Neural progenitor cell (in vitro differentiated cells): ENCODE measurements at regions not wholly inside any gene's neighbourhood (a gene's known extent, or its start where the extent isn't known, plus 50 kb on each side); places are given as distances from the start of the nearest gene placed in this dataset.

Experiments
- DNase-seq: peaks from one replicate; pipeline ENCODE4 v3.0.0-alpha.2; 2016; ENCODE audit warnings: low spot score
- H2AFZ ChIP-seq: fragments of 200-600 bp; sonication (generic); replicated peaks from 2 replicates; pipeline ENCODE4 v1.6.1; 2016; ENCODE audit warnings: antibody characterized with exemption
- H3F3A ChIP-seq: fragments of 200-600 bp; sonication (generic); 2 replicates; pipeline ENCODE4 v1.6.1; 2016; ENCODE audit warnings: antibody characterized with exemption, low read depth
- H3K27ac ChIP-seq: fragments of 200-600 bp; sonication (generic); 2 replicates; pipeline ENCODE4 v1.5.1; 2016; ENCODE audit warnings: mild to moderate bottlenecking
- H3K27me3 ChIP-seq: fragments of 200-600 bp; sonication (generic); 2 replicates; pipeline ENCODE4 v1.6.1; 2016; ENCODE audit warnings: mild to moderate bottlenecking, moderate library complexity
- H3K36me3 ChIP-seq: fragments of 200-600 bp; sonication (generic); 2 replicates; pipeline ENCODE4 v1.5.1; 2016
- H3K4me1 ChIP-seq: fragments of 200-600 bp; sonication (generic); 2 replicates; pipeline ENCODE4 v1.6.1; 2016; ENCODE audit warnings: mixed run types
- H3K4me2 ChIP-seq: fragments of 200-600 bp; sonication (generic); 2 replicates; pipeline ENCODE4 v1.6.1; 2016
- H3K4me3 ChIP-seq: fragments of 200-600 bp; sonication (generic); 2 replicates; pipeline ENCODE4 v1.5.1; 2016
- H3K79me2 ChIP-seq: fragments of 200-600 bp; sonication (generic); 2 replicates; pipeline ENCODE4 v1.6.1; 2016; ENCODE audit warnings: low read depth
- H3K9ac ChIP-seq: fragments of 200-600 bp; sonication (generic); 2 replicates; pipeline ENCODE4 v1.6.1; 2016
- H3K9me3 ChIP-seq: fragments of 200-600 bp; sonication (generic); 2 replicates; pipeline ENCODE4 v1.5.1; 2016; ENCODE audit warnings: low read depth
- H4K20me1 ChIP-seq: fragments of 200-600 bp; sonication (generic); 2 replicates; pipeline ENCODE4 v1.6.1; 2016; ENCODE audit warnings: low read depth
- H3K27ac Mint-ChIP-seq: 3 replicates; pipeline ENCODE4 v1.8.0; 2021; ENCODE audit warnings: mixed read lengths
- H3K27me3 Mint-ChIP-seq: 2 replicates; pipeline ENCODE4 v1.8.0; 2022; ENCODE audit warnings: low read depth, mild to moderate bottlenecking, inconsistent platforms, moderate library complexity, mixed read lengths; ENCODE audit not compliant: insufficient read depth
- H3K36me3 Mint-ChIP-seq: 3 replicates; pipeline ENCODE4 v1.8.0; 2021; ENCODE audit warnings: mixed read lengths
- H3K4me1 Mint-ChIP-seq: 3 replicates; pipeline ENCODE4 v1.8.0; 2021; ENCODE audit warnings: mixed read lengths
- H3K4me3 Mint-ChIP-seq: 3 replicates; pipeline ENCODE4 v1.8.0; 2021; ENCODE audit warnings: mild to moderate bottlenecking, moderate library complexity, mixed read lengths
- H3K9me3 Mint-ChIP-seq: 3 replicates; pipeline ENCODE4 v1.8.0; 2020; ENCODE audit warnings: mixed read lengths
- EZH2 ChIP-seq: fragments of 200-600 bp; sonication (generic); IDR thresholded peaks from 2 replicates; pipeline ENCODE4 v1.6.1; 2017; ENCODE audit warnings: antibody characterized with exemption, mild to moderate bottlenecking, moderate library complexity
- EZH2phosphoT487 ChIP-seq: fragments of 200-600 bp; sonication (generic); IDR thresholded peaks from 2 replicates; pipeline ENCODE4 v1.6.1; 2017; ENCODE audit warnings: antibody characterized with exemption
- TF ChIP-seq, protein P1 (sequence below): fragments of 200-600 bp; sonication (generic); IDR thresholded peaks from 2 replicates; pipeline ENCODE4 v1.5.1; 2017; ENCODE audit warnings: antibody characterized with exemption, mild to moderate bottlenecking

GRCh38 chr12:58794859-58795258, 125.4 kb downstream of the LRIG3 start:
- peaks cover 15% of the 10 kb centered on the region for H3K9me3 Mint-ChIP-seq
- H3K4me1 Mint-ChIP-seq = no peaks in the 10 kb centered on the region
- Histone ChIP-seq H3K9ac (no peak overlapping the region), H2AFZ (peak overlapping the region; percentile 38), H3K36me3 (no peaks in the 10 kb centered on the region), H3K79me2 (no peaks in the 10 kb centered on the region), H3K4me3 (no peak overlapping the region), H3K27ac (no peak overlapping the region), H3K4me2 (no peak overlapping the region), H4K20me1 (no peaks in the 10 kb centered on the region), H3K27me3 (no peaks in the 10 kb centered on the region), H3F3A (no peaks in the 10 kb centered on the region), H3K9me3 (no peaks in the 10 kb centered on the region), H3K4me1 (no peaks in the 10 kb centered on the region)
- peaks cover 3% of the 10 kb centered on the region for H3K27me3 Mint-ChIP-seq
- H3K27ac Mint-ChIP-seq = no peak overlapping the region
- TF ChIP-seq, protein P1, sequence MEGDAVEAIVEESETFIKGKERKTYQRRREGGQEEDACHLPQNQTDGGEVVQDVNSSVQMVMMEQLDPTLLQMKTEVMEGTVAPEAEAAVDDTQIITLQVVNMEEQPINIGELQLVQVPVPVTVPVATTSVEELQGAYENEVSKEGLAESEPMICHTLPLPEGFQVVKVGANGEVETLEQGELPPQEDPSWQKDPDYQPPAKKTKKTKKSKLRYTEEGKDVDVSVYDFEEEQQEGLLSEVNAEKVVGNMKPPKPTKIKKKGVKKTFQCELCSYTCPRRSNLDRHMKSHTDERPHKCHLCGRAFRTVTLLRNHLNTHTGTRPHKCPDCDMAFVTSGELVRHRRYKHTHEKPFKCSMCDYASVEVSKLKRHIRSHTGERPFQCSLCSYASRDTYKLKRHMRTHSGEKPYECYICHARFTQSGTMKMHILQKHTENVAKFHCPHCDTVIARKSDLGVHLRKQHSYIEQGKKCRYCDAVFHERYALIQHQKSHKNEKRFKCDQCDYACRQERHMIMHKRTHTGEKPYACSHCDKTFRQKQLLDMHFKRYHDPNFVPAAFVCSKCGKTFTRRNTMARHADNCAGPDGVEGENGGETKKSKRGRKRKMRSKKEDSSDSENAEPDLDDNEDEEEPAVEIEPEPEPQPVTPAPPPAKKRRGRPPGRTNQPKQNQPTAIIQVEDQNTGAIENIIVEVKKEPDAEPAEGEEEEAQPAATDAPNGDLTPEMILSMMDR = no peak
- H3K36me3 Mint-ChIP-seq = no peaks in the 10 kb centered on the region
- no peak for DNase-seq
- no peak overlapping the region for H3K4me3 Mint-ChIP-seq

- Histone ChIP-seq H3K9ac (no peak overlapping the region), H3K27ac (no peak overlapping the region), H4K20me1 (no peaks in the 10 kb centered on the region), H3K4me3 (no peak overlapping the region), H3K79me2 (no peaks in the 10 kb centered on the region), H2AFZ (no peak overlapping the region), H3K27me3 (no peaks in the 10 kb centered on the region), H3K36me3 (no peaks in the 10 kb centered on the region), H3K4me1 (no peaks in the 10 kb centered on the region), H3K4me2 (no peak overlapping the region), H3F3A (no peaks in the 10 kb centered on the region), H3K9me3 (no peaks in the 10 kb centered on the region)
- H3K9me3 Mint-ChIP-seq = peaks cover 15% of the 10 kb centered on the region
- H3K27ac Mint-ChIP-seq = no peak overlapping the region
- no peaks in the 10 kb centered on the region for H3K36me3 Mint-ChIP-seq
- no peak for DNase-seq
- no peak overlapping the region for H3K4me3 Mint-ChIP-seq
- H3K27me3 Mint-ChIP-seq = peaks cover 3% of the 10 kb centered on the region
- no peaks in the 10 kb centered on the region for H3K4me1 Mint-ChIP-seq
- TF ChIP-seq, protein P1 = no peak
- TF ChIP-seq EZH2phosphoT487 (no peak), EZH2 (no peak)
These were observed 124.5 kb downstream of the LRIG3 start for GRCh38 chr12:58795825-58796224.

DNA sequence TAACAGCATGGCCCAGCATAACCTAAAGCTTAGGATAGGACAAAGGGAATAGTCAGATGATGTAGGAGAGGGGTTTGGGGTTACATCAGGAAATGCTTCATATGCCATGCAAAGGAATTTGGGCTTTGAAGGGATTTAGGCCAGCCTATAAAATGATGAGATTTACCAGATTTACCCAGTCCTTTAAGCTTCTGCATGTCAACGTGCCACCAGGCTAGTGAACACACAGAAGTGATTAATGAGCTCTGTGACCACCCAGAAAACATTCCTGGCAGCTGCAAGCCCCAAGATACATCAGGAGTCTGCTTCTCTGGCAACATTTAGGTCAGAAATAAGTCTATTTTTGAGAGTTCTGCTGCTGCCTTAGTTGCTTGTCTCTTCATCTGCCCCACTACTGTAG, 118.3 kb downstream of the LRIG3 start:
- Mint-ChIP-seq H3K9me3 (peaks cover 15% of the 10 kb centered on the region), H3K27me3 (peaks cover 3% of the 10 kb centered on the region), H3K4me1 (no peaks in the 10 kb centered on the region), H3K36me3 (no peaks in the 10 kb centered on the region), H3K27ac (no peak overlapping the region), H3K4me3 (no peak overlapping the region)
- no peaks in the 10 kb centered on the region for H3F3A ChIP-seq
- no peak overlapping the region for H3K4me2 ChIP-seq
- TF ChIP-seq, protein P1 = no peak
- TF ChIP-seq EZH2 = no peak
- TF ChIP-seq EZH2phosphoT487 = no peak
- no peak overlapping the region for H2AFZ ChIP-seq
- H3K4me1 ChIP-seq = peaks cover 2% of the 10 kb centered on the region
- DNase-seq = peak; percentile 28
- H3K36me3 ChIP-seq = no peaks in the 10 kb centered on the region
- H3K9ac ChIP-seq = no peak overlapping the region
- H3K27me3 ChIP-seq = no peaks in the 10 kb centered on the region
- H4K20me1 ChIP-seq = no peaks in the 10 kb centered on the region
- no peak overlapping the region for H3K4me3 ChIP-seq
- no peaks in the 10 kb centered on the region for H3K9me3 ChIP-seq
- H3K79me2 ChIP-seq = no peaks in the 10 kb centered on the region
- no peak overlapping the region for H3K27ac ChIP-seq

- Mint-ChIP-seq H3K27me3 (no peaks in the 10 kb centered on the region), H3K4me3 (no peak overlapping the region), H3K4me1 (no peaks in the 10 kb centered on the region), H3K9me3 (peaks cover 6% of the 10 kb centered on the region), H3K27ac (no peak overlapping the region), H3K36me3 (no peaks in the 10 kb centered on the region)
- Histone ChIP-seq H3K36me3 (no peaks in the 10 kb centered on the region), H3K4me2 (no peak overlapping the region), H3K4me3 (no peak overlapping the region), H3K79me2 (no peaks in the 10 kb centered on the region), H2AFZ (no peak overlapping the region), H3K9ac (no peak overlapping the region), H3K27ac (no peak overlapping the region), H3K9me3 (no peaks in the 10 kb centered on the region), H3F3A (no peaks in the 10 kb centered on the region), H3K4me1 (peaks cover 2% of the 10 kb centered on the region), H3K27me3 (no peaks in the 10 kb centered on the region), H4K20me1 (no peaks in the 10 kb centered on the region)
- DNase-seq = no peak
- TF ChIP-seq, protein P1 = no peak
- TF ChIP-seq EZH2 (no peak), EZH2phosphoT487 (no peak)
These were observed 116.4 kb downstream of the LRIG3 start for GRCh38 chr12:58803908-58804307.
